H1 (cell line): ENCODE measurements at regions not wholly inside any gene's neighbourhood (a gene's known extent, or its start where the extent isn't known, plus 50 kb on each side); places are given as distances from the start of the nearest gene placed in this dataset.

Source experiments
- CTCF ChIA-PET: fragments of 300-600 bp; sonication (Branson Sonifier 250); formaldehyde crosslinking; loops from one replicate; lab custom pipeline; 2021; ENCODE audit not compliant: partially characterized antibody; lab: Charles Lee
- POLR2A ChIA-PET: fragments of 300-600 bp; sonication (Branson Sonifier 250); formaldehyde crosslinking; loops from one replicate; lab custom pipeline; 2021; ENCODE audit warnings: inconsistent platforms; ENCODE audit not compliant: partially characterized antibody; lab: Charles Lee
- DNase-seq, 2 experiments: peaks; one replicate each; pipeline versions ENCODE4 v3.0.0 to v3.0.0-alpha.2; 2010 to 2022; ENCODE audit warnings: low spot score in 2 of 2, low read depth in 1 of 2, mixed read lengths in 1 of 2
- FAIRE-seq: peaks from 2 replicates; lab custom pipeline; 2011; peaks lifted over from hg19 to GRCh38; lab: Jason Lieb, UNC
- H2AFZ ChIP-seq: 2 replicates; pipeline ENCODE4 v1.8.1; 2012; ENCODE audit warnings: low read length, inconsistent platforms
- H2AK5ac ChIP-seq: 2 replicates; pipeline ENCODE4 v1.6.1; 2013; ENCODE audit warnings: low read depth, low read length
- H2BK120ac ChIP-seq: replicated peaks from 2 replicates; pipeline ENCODE3; 2013; ENCODE audit warnings: low read depth, low read length, inconsistent platforms
- H2BK12ac ChIP-seq: 2 replicates; pipeline ENCODE4 v1.6.1; 2013; ENCODE audit warnings: low read depth, low read length
- H2BK15ac ChIP-seq: 2 replicates; pipeline ENCODE4 v1.6.1; 2013; ENCODE audit warnings: low read length
- H2BK20ac ChIP-seq: 2 replicates; pipeline ENCODE4 v1.6.1; 2013; ENCODE audit warnings: low read length
- H2BK5ac ChIP-seq: 2 replicates; pipeline ENCODE4 v1.6.1; 2013; ENCODE audit warnings: low read depth, low read length
- H3K14ac ChIP-seq: 2 replicates; pipeline ENCODE4 v1.6.1; 2013; ENCODE audit warnings: inconsistent platforms; ENCODE audit not compliant: insufficient read length
- H3K18ac ChIP-seq: 2 replicates; pipeline ENCODE4 v1.6.1; 2013; ENCODE audit warnings: low read length; ENCODE audit errors: extremely low read depth
- H3K23ac ChIP-seq: 2 replicates; pipeline ENCODE4 v1.6.1; 2013; ENCODE audit warnings: inconsistent platforms; ENCODE audit not compliant: insufficient read length
- H3K23me2 ChIP-seq: 2 replicates; pipeline ENCODE4 v1.6.1; 2013; ENCODE audit warnings: low read depth, low read length
- H3K27ac ChIP-seq: 2 replicates; pipeline ENCODE4 v1.6.1; 2011; ENCODE audit warnings: low read depth, low read length, inconsistent platforms
- H3K27me3 ChIP-seq, 4 experiments: replicated peaks in 1 of 4; 1 replicate in 1 of 4; 2 replicates in 3 of 4; pipeline versions ENCODE4 v1.6.1 to v1.8.1; 2011 to 2013; ENCODE audit warnings: low read length in 3 of 4, mild to moderate bottlenecking in 3 of 4, inconsistent platforms in 2 of 4, mixed read lengths in 2 of 4, moderate library complexity in 1 of 4; ENCODE audit not compliant: control insufficient read depth in 3 of 4, insufficient read depth in 3 of 4; ENCODE audit errors: extremely low read depth in 1 of 4
- H3K36me3 ChIP-seq, 4 experiments: 2 replicates each; pipeline versions ENCODE4 v1.6.1 to v1.8.1; 2011 to 2013; ENCODE audit warnings: mild to moderate bottlenecking in 4 of 4, low read length in 3 of 4, moderate library complexity in 2 of 4, control low read depth in 1 of 4, inconsistent platforms in 1 of 4; ENCODE audit not compliant: insufficient read depth in 4 of 4, control insufficient read depth in 2 of 4
- H3K4ac ChIP-seq: replicated peaks from 2 replicates; pipeline ENCODE3; 2013; ENCODE audit warnings: low read length, low read depth, mixed read lengths, inconsistent platforms; ENCODE audit not compliant: insufficient read length
- H3K4me1 ChIP-seq, 4 experiments: replicated peaks in 1 of 4; 1 replicate in 1 of 4; 2 replicates in 3 of 4; pipeline versions ENCODE4 v1.6.1 to v1.8.1; 2011 to 2013; ENCODE audit warnings: low read length in 3 of 4, inconsistent platforms in 2 of 4, mixed read lengths in 1 of 4; ENCODE audit not compliant: insufficient read depth in 4 of 4, control insufficient read depth in 3 of 4
- H3K4me2 ChIP-seq, 2 experiments: 2 replicates each; pipeline versions ENCODE4 v1.6.1 to v1.8.1; 2011 to 2013; ENCODE audit warnings: low read depth in 2 of 2, low read length in 2 of 2, control low read depth in 1 of 2, inconsistent platforms in 1 of 2, mild to moderate bottlenecking in 1 of 2; ENCODE audit not compliant: insufficient read depth in 1 of 2
- H3K4me3 ChIP-seq, 4 experiments: fragments of 200-600, 300-600 bp in 1 of 4; sonication (generic), shearing (Covaris generic), sonication (Bioruptor Twin) in 1 of 4; 2 replicates each; pipeline versions ENCODE4 v1.5.1 to v1.8.1; 2011 to 2016; ENCODE audit warnings: low read length in 4 of 4, low read depth in 3 of 4, control low read depth in 2 of 4, inconsistent platforms in 2 of 4, mild to moderate bottlenecking in 2 of 4, mixed read lengths in 1 of 4, moderate library complexity in 1 of 4; ENCODE audit not compliant: insufficient read depth in 2 of 4; ENCODE audit errors: extremely low read depth in 1 of 4
- H3K56ac ChIP-seq: replicated peaks from 2 replicates; pipeline ENCODE3; 2013; ENCODE audit warnings: low read depth, mild to moderate bottlenecking, mixed read lengths, low read length, inconsistent platforms; ENCODE audit not compliant: insufficient read length
- H3K79me1 ChIP-seq: 2 replicates; pipeline ENCODE4 v1.6.1; 2013; ENCODE audit warnings: low read depth, low read length, control low read depth
- H3K79me2 ChIP-seq, 2 experiments: 2 replicates each; pipeline versions ENCODE4 v1.6.1 to v1.8.1; 2012 to 2013; ENCODE audit warnings: low read length in 2 of 2, mild to moderate bottlenecking in 2 of 2, inconsistent platforms in 1 of 2; ENCODE audit not compliant: insufficient read depth in 2 of 2, control insufficient read depth in 1 of 2
- H3K9ac ChIP-seq, 4 experiments: replicated peaks in 1 of 4; 1 replicate in 1 of 4; 2 replicates in 3 of 4; pipeline versions ENCODE4 v1.6.1 to v1.8.1; 2011 to 2013; ENCODE audit warnings: low read depth in 3 of 4, low read length in 3 of 4, control low read depth in 2 of 4, mild to moderate bottlenecking in 2 of 4, moderate library complexity in 2 of 4, inconsistent platforms in 1 of 4; ENCODE audit errors: extremely low read depth in 1 of 4
- H3K9me3 ChIP-seq, 2 experiments: 2 replicates each; pipeline versions ENCODE4 v1.6.1 to v1.8.1; 2012 to 2013; ENCODE audit warnings: mild to moderate bottlenecking in 2 of 2, moderate library complexity in 2 of 2, control low read depth in 1 of 2, inconsistent platforms in 1 of 2, low read depth in 1 of 2, low read length in 1 of 2, mixed read lengths in 1 of 2; ENCODE audit not compliant: insufficient read depth in 2 of 2
- H4K20me1 ChIP-seq, 2 experiments: replicated peaks in 1 of 2; 2 replicates each; pipeline versions ENCODE3 to v1.8.1; 2011 to 2013; ENCODE audit warnings: inconsistent platforms in 2 of 2, low read length in 2 of 2, mild to moderate bottlenecking in 1 of 2; ENCODE audit not compliant: insufficient read depth in 2 of 2, control insufficient read depth in 1 of 2
- H4K5ac ChIP-seq: 2 replicates; pipeline ENCODE4 v1.6.1; 2013; ENCODE audit warnings: low read length, low read depth, mixed read lengths, inconsistent platforms; ENCODE audit not compliant: insufficient read length
- H4K8ac ChIP-seq: 2 replicates; pipeline ENCODE4 v1.8.0; 2013; ENCODE audit warnings: mild to moderate bottlenecking, moderate library complexity, low read length, inconsistent platforms; ENCODE audit not compliant: insufficient read depth; ENCODE audit errors: extremely low read depth
- H4K91ac ChIP-seq: replicated peaks from 2 replicates; pipeline ENCODE3; 2013; ENCODE audit warnings: low read length, mixed read lengths, inconsistent platforms; ENCODE audit not compliant: insufficient read length
- CBX8 ChIP-seq: fragments of 300-800, 300-1000 bp; sonication (generic); IDR thresholded peaks from 2 replicates; pipeline ENCODE4 v1.7.1; 2016; ENCODE audit warnings: low read depth, low read length, borderline replicate concordance
- CTBP2 ChIP-seq: IDR thresholded peaks from 2 replicates; pipeline ENCODE4 v1.7.0; 2011; ENCODE audit warnings: borderline replicate concordance, mild to moderate bottlenecking, moderate library complexity, mixed read lengths, low read length; ENCODE audit not compliant: insufficient read depth, insufficient read length
- SRF ChIP-seq: IDR thresholded peaks from 2 replicates; pipeline ENCODE4 v1.6.1; 2011; ENCODE audit warnings: mild to moderate bottlenecking, low read depth, low read length, moderate library complexity
- WGBS, 2 experiments: shearing (Covaris generic) in 1 of 2; methylation state at CpG; one replicate each; pipeline versions ENCODE4 v1.1.6 to v1.1.7; 2013 to 2015; ENCODE audit warnings: low lambda C conversion rate in 2 of 2, mixed read lengths in 2 of 2, inconsistent platforms in 1 of 2, low coverage in 1 of 2, missing lambda C conversion rate in 1 of 2; ENCODE audit not compliant: insufficient replicate concordance in 2 of 2, insufficient coverage in 1 of 2, insufficient read length in 1 of 2; ENCODE audit errors: extremely low coverage in 1 of 2, missing lambda C conversion rate in 1 of 2; 5-methylcytosine and 5-hydroxymethylcytosine counted together

DNA sequence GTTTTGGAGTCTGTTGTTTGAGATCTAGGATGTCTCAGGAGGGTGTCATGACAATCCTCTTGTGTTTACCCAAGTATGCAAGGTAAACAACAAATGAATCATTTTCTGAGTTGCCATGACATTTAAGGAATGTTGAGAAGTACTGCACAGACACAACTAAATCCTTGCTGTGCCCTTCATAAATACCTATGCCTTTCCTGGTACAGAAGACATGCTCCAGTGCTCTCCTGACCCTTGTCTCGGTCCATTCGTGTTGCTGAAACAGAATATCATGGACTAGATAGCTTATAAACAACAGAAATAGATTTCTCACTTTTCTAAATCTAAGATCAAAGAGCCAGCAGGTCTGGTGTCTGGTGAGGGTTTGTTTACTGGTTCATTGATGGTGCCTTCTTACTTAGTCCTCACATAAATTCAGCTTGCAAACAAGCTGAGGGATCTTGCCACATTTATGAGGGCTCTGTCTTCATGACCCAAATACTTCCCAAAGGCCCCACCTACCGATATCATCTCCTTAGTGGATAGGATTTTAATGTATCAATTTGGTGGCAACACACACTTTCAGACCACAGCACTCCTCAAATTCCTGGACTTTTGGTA lies 341.8 kb upstream of the SEMA3A start:
- Histone ChIP-seq H3K9me3 (no peaks in the 10 kb centered on the region), H3K27me3 (no peaks in the 10 kb centered on the region), H4K91ac (no peak overlapping the region), H3K4ac (no peak overlapping the region), H4K5ac (no peak overlapping the region), H2BK5ac (no peak overlapping the region), H3K9ac (no peak overlapping the region), H2AK5ac (no peak overlapping the region), H3K4me2 (no peak overlapping the region), H4K8ac (no peak overlapping the region), H3K23me2 (no peaks in the 10 kb centered on the region), H2BK20ac (no peak overlapping the region), H3K36me3 (no peaks in the 10 kb centered on the region; a peak in 1 of 8 replicates), H3K79me2 (no peaks in the 10 kb centered on the region), H3K27ac (no peak overlapping the region), H2BK12ac (no peak overlapping the region), H3K23ac (no peak overlapping the region), H3K14ac (no peak overlapping the region), H2BK120ac (no peak overlapping the region), H3K56ac (no peak overlapping the region), H3K18ac (no peak overlapping the region), H3K4me3 (no peak overlapping the region), H2AFZ (no peak overlapping the region), H3K4me1 (peaks cover 0 to 2% (median 0%) of the 10 kb centered on the region in 4 experiments; a peak in 1 of 7 replicates), H4K20me1 (no peaks in the 10 kb centered on the region), H3K79me1 (no peaks in the 10 kb centered on the region), H2BK15ac (no peak overlapping the region)
- POLR2A ChIA-PET: no interaction called here
- 87% methylated on average over 3 of the region's 3 CpGs; no CpG with 5 or more reads in 1 of the 2 experiments for WGBS, 2 experiments
- FAIRE-seq (no peak), DNase-seq (no peak)
- CTCF ChIA-PET: interaction anchor here (0.6 kb wide), 1 partner anchor 805 kb away, joined by 3 read pairs; no protein-coding TSS in a partner anchor
- TF ChIP-seq CTBP2: no peak
- TF ChIP-seq CBX8: no peak
- no peak for TF ChIP-seq SRF
